BE2C (cell line): ENCODE measurements at regions not wholly inside any gene's neighbourhood (a gene's known extent, or its start where the extent isn't known, plus 50 kb on each side); places are given as distances from the start of the nearest gene placed in this dataset.

Source experiments
- DNase-seq: peaks from one replicate; pipeline ENCODE4 v3.0.0-alpha.2; 2020
- H3K27me3 ChIP-seq: fragments of 250-450 bp; sonication (Bioruptor Pico); 2 replicates; pipeline ENCODE4 v1.5.1; 2020; ENCODE audit warnings: mild to moderate bottlenecking
- H3K36me3 ChIP-seq: fragments of 250-450 bp; sonication (Bioruptor Pico); 2 replicates; pipeline ENCODE4 v1.5.1; 2020; ENCODE audit warnings: mild to moderate bottlenecking
- H3K4me1 ChIP-seq: fragments of 250-450 bp; sonication (Bioruptor Pico); 2 replicates; pipeline ENCODE4 v1.5.1; 2020
- H3K4me3 ChIP-seq: 2 replicates; pipeline ENCODE4 v1.5.1; 2011; ENCODE audit warnings: low read depth, low read length
- H3K9me3 ChIP-seq: fragments of 250-450 bp; sonication (Bioruptor Pico); 2 replicates; pipeline ENCODE4 v1.5.1; 2020
- TF ChIP-seq, protein P1 (sequence below): IDR thresholded peaks from 2 replicates; pipeline ENCODE4 v1.5.1; 2012; ENCODE audit warnings: mild to moderate bottlenecking, low read depth, low read length

DNA sequence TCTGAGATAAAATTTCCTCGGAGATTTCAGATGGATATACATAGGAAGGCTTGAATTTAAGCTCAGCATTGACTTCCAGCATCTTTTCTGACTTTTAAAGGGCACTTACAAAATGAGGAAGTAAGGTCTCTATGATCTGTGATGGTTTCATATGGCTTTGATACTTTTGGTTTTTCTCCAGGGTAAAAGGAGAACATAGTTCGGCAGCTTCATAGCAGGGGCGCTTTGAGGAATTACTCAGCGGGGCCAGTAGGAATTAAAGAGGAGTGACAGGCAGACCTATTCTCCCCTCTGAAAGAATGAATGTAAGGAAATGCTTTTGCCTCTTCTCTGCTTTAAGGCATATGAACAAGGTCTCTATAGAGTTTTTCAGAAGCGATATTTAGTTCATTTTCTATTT lies 80.0 kb upstream of the PCDH15 start:
- TF ChIP-seq, protein P1, sequence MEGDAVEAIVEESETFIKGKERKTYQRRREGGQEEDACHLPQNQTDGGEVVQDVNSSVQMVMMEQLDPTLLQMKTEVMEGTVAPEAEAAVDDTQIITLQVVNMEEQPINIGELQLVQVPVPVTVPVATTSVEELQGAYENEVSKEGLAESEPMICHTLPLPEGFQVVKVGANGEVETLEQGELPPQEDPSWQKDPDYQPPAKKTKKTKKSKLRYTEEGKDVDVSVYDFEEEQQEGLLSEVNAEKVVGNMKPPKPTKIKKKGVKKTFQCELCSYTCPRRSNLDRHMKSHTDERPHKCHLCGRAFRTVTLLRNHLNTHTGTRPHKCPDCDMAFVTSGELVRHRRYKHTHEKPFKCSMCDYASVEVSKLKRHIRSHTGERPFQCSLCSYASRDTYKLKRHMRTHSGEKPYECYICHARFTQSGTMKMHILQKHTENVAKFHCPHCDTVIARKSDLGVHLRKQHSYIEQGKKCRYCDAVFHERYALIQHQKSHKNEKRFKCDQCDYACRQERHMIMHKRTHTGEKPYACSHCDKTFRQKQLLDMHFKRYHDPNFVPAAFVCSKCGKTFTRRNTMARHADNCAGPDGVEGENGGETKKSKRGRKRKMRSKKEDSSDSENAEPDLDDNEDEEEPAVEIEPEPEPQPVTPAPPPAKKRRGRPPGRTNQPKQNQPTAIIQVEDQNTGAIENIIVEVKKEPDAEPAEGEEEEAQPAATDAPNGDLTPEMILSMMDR = no peak

DNA sequence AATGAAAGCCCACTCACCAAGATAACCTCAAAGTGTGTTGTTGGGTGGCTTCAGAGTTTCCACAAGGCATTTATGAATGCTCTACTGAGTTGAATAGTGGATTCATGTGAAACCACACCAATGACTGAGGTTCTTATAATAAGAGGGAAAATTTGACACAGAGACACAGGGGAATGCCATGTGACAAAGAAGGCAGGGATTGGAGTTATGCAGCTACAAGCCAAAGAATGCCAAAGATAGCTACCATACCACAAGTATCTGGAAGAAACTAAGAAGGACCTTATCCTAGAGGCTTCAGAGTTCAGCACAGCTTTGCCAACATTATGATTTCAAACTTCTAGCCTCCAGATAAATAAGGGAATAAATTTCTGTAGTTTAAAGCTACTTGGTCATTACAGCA lies 68.0 kb upstream of the PCDH15 start:
- TF ChIP-seq, protein P1 = no peak
- no peaks in the 10 kb centered on the region for H3K36me3 ChIP-seq
- no peak overlapping the region for H3K4me3 ChIP-seq
- no peaks in the 10 kb centered on the region for H3K27me3 ChIP-seq
- no peaks in the 10 kb centered on the region for H3K9me3 ChIP-seq
- DNase-seq = no peak
- H3K4me1 ChIP-seq = no peaks in the 10 kb centered on the region

More for the DNA sequence above, 80.0 kb upstream of the PCDH15 start:
- Histone ChIP-seq H3K4me1 (peaks cover 3% of the 10 kb centered on the region; the same call in 1 of the 2 replicates), H3K36me3 (no peaks in the 10 kb centered on the region), H3K4me3 (no peak overlapping the region), H3K27me3 (no peaks in the 10 kb centered on the region), H3K9me3 (no peaks in the 10 kb centered on the region)
- DNase-seq = no peak

DNA sequence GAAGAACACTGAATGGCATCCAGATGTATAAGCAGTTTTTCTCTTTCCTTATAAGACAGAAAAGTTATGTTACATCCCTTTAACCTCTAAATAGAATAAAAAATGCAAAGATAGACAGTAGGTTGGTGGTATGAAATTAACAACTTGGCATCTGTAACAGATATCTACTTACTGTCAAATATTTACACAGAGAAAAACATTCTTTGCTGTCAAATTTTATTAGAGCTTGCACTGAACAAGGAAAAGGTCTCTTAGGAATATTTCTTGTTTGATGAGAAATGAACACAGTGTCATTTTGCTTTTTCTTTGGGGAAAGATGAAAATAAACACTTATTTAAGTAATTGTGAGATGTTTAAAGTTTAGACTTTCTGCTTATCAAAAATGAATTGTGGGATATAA lies 65.6 kb upstream of the PCDH15 start:
- no peaks in the 10 kb centered on the region for H3K4me1 ChIP-seq
- no peak overlapping the region for H3K4me3 ChIP-seq
- no peaks in the 10 kb centered on the region for H3K9me3 ChIP-seq
- H3K36me3 ChIP-seq = no peaks in the 10 kb centered on the region
- H3K27me3 ChIP-seq = no peaks in the 10 kb centered on the region
- no peak for DNase-seq
- TF ChIP-seq, protein P1 = no peak

DNA sequence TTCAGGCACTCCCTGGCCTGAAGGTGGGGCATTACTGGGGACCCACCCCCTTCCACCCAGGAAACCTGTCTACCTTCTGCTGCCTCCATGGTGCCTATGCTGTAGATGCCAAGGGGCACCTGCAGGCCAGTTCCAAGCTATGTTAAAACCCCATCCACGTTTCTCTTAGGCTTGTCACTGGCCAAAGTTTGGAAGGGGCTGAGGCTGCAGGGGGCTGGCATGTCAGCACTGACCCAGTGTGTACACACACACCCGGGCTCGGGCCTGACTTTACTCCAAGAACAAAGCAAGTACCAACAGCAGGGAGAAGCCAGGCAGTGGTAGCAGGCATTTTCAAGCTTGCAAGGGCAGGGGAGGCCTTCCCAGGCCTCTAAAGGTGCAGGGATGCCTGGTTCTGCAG lies 53.8 kb upstream of the PCDH15 start:
- Histone ChIP-seq H3K36me3 (no peaks in the 10 kb centered on the region), H3K4me3 (no peak overlapping the region), H3K4me1 (no peaks in the 10 kb centered on the region), H3K9me3 (no peaks in the 10 kb centered on the region), H3K27me3 (no peaks in the 10 kb centered on the region)
- TF ChIP-seq, protein P1 = no peak
- no peak for DNase-seq

- TF ChIP-seq, protein P1 = no peak
- no peaks in the 10 kb centered on the region for H3K4me1 ChIP-seq
- no peak for DNase-seq
These were observed 53.4 kb upstream of the PCDH15 start for GRCh38 chr10:54854389-54854788.

GRCh38 chr10:54853883-54854282 lies 52.9 kb upstream of the PCDH15 start:
- TF ChIP-seq, protein P1 = no peak
- Histone ChIP-seq H3K27me3 (no peaks in the 10 kb centered on the region), H3K4me1 (no peaks in the 10 kb centered on the region), H3K4me3 (no peak overlapping the region), H3K9me3 (no peaks in the 10 kb centered on the region), H3K36me3 (no peaks in the 10 kb centered on the region)
- no peak for DNase-seq

More at GRCh38 chr10:54854389-54854788, 53.4 kb upstream of the PCDH15 start:
- no peak overlapping the region for H3K4me3 ChIP-seq
- no peaks in the 10 kb centered on the region for H3K9me3 ChIP-seq
- H3K36me3 ChIP-seq = no peaks in the 10 kb centered on the region
- no peaks in the 10 kb centered on the region for H3K27me3 ChIP-seq
